Left lung (tissue), 4 donors: ENCODE measurements at regions not wholly inside any gene's neighbourhood (a gene's known extent, or its start where the extent isn't known, plus 50 kb on each side); places are given as distances from the start of the nearest gene placed in this dataset.

Experiments
- ATAC-seq: fragments of 200-7000 bp; cut with Tn5 transposase; one replicate; pipeline ENCODE4 v1.9.1; 2020; ENCODE audit warnings: moderate library complexity
- DNase-seq, 4 donors: peaks; one replicate each; pipeline ENCODE4 v3.0.0-alpha.2; 2013 to 2020
- H3K27ac ChIP-seq, 2 donors: fragments of 200-600 bp; sonication (generic) in 1 of 2; one replicate each; pipeline versions ENCODE4 v1.5.0 to v1.8.0; 2020 to 2021
- H3K27me3 ChIP-seq, 2 donors: fragments of 200-600 bp; sonication (generic) in 1 of 2; one replicate each; pipeline versions ENCODE4 v1.5.0 to v1.8.0; 2020 to 2021
- H3K36me3 ChIP-seq, 2 donors: fragments of 200-600 bp; sonication (generic) in 1 of 2; one replicate each; pipeline versions ENCODE4 v1.5.0 to v1.8.0; 2020 to 2021
- H3K4me1 ChIP-seq, 2 donors: fragments of 200-600 bp; one replicate each; pipeline ENCODE4 v1.8.0; 2021
- H3K4me3 ChIP-seq, 2 donors: fragments of 200-600 bp; sonication (generic) in 1 of 2; one replicate each; pipeline versions ENCODE4 v1.5.0 to v1.8.0; 2020 to 2021; ENCODE audit warnings: mild to moderate bottlenecking in 1 of 2
- H3K9me3 ChIP-seq, 2 donors: fragments of 200-600 bp; sonication (generic) in 1 of 2; one replicate each; pipeline versions ENCODE4 v1.5.0 to v1.8.0; 2020 to 2021
- intact Hi-C, 2 donors: fragments of 100-400 bp; cut with DNase I; formaldehyde crosslinking; loops; one replicate each; pipeline versions ENCODE4 v1.11.2 to v1.14.2; 2022
- TF ChIP-seq, protein P1 (sequence below), 2 donors: fragments of 200-600 bp; sonication (generic) in 1 of 2; IDR thresholded peaks; one replicate each; pipeline versions ENCODE4 v1.5.0 to v1.8.0; 2021; ENCODE audit warnings: antibody characterized with exemption in 2 of 2
- donor health status: DM: no; HTN: yes; CAD: no.
- donor health status: DM: no; HTN: no; CAD: no.

DNA sequence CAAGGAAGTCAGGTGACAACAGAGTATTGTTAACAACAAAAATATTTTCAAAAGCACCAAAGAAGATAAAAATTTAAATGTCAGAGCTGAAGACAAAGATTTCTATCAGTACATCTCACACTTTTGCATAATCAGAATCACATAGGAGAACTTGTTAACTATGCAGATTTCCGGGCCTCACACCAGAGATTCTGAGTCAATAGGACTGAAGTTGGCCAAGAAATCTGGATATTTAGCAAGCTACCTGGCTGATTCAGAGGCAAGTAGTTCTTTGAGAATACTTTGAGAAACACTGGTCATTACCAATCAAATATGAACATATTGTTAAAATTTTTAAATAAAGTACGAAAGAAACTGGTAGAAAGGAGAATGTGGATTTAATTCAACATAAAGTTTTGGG is 80.5 kb upstream of the GLIS3 start:
- ATAC-seq (no peak), DNase-seq (no peak)
- no peak overlapping the region for H3K4me3 ChIP-seq
- TF ChIP-seq, protein P1, sequence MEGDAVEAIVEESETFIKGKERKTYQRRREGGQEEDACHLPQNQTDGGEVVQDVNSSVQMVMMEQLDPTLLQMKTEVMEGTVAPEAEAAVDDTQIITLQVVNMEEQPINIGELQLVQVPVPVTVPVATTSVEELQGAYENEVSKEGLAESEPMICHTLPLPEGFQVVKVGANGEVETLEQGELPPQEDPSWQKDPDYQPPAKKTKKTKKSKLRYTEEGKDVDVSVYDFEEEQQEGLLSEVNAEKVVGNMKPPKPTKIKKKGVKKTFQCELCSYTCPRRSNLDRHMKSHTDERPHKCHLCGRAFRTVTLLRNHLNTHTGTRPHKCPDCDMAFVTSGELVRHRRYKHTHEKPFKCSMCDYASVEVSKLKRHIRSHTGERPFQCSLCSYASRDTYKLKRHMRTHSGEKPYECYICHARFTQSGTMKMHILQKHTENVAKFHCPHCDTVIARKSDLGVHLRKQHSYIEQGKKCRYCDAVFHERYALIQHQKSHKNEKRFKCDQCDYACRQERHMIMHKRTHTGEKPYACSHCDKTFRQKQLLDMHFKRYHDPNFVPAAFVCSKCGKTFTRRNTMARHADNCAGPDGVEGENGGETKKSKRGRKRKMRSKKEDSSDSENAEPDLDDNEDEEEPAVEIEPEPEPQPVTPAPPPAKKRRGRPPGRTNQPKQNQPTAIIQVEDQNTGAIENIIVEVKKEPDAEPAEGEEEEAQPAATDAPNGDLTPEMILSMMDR (IDR thresholded peaks at IDR 0.05): no peak
- no peak overlapping the region for H3K27ac ChIP-seq
- no peaks in the 10 kb centered on the region for H3K27me3 ChIP-seq
- no peaks in the 10 kb centered on the region for H3K4me1 ChIP-seq
- H3K36me3 ChIP-seq: no peaks in the 10 kb centered on the region
- no peaks in the 10 kb centered on the region for H3K9me3 ChIP-seq
- intact Hi-C loops: loop anchor here in 1 of 2 donors (5.0 kb wide), 1 partner anchor 262 kb away; no protein-coding TSS in a partner anchor

DNA sequence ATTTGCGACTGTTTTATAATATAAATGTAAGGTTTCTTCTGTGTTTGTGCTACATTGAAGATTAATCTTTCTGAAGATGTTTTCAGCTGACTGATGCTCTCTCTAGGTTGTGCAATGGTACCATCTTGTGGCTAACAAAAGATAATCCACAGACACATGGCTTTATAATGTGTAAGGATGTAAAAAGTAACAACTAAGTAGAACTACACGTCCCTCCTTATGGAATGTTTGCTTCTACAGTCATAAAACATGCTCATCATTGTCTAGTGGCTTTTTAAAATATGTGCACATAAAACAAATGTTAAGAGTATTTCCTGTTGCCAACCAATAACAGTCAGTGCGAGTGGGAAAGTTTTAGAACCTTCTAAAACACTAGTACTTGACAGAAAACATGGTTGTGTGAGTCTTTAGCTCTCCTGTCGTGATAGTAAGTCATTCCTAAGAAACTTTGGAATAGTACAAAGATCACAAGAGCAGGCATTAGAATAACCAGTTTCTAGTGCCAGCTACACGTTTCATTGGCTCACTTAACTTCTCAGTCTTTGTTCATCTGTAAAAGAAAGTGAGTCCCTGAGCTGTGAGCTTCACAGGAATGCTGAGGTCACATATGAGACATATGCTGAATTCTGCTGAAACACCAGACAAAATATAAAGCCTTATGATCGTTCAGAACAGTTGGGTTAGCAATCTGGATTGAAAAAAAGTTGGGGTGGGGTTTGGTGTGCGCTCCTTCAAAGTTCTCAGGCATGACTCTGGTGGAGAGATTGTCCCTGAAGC is 75.7 kb upstream of the GLIS3 start:
- TF ChIP-seq, protein P1 (IDR thresholded peaks at IDR 0.05): peak in 1 of 2 donors; percentile 29
- intact Hi-C loops: no loop called here
- Histone ChIP-seq H3K27ac (no peak overlapping the region), H3K27me3 (no peaks in the 10 kb centered on the region), H3K4me1 (no peaks in the 10 kb centered on the region), H3K36me3 (no peaks in the 10 kb centered on the region), H3K4me3 (no peak overlapping the region), H3K9me3 (no peaks in the 10 kb centered on the region)
- DNase-seq: peak in 2 of 4 donors; percentile 30 to 51
- ATAC-seq: peak; percentile 64

DNA sequence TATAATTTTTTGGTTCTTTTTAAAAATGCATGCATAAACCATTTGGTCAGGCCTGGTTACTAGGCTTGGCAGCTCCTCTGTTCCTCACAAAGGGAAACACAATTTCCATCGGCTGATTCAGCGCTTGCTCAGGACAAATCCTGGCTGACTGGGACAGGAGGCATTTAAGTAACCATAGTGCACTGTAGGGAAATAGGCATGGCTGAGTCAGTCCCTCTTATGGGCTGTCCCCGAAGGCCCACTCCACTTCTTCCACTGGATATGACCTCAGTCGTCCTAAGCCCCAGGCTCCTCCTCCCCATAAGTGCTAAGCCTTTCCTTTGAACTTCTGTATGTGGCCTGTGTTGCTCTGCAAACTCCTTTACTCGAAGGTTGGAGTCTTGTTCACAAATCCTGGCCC is 71.2 kb upstream of the GLIS3 start:
- peak; percentile 87 for ATAC-seq
- Histone ChIP-seq H3K27me3 (no peaks in the 10 kb centered on the region), H3K36me3 (no peaks in the 10 kb centered on the region), H3K27ac (no peak overlapping the region), H3K4me3 (no peak overlapping the region), H3K4me1 (no peaks in the 10 kb centered on the region), H3K9me3 (no peaks in the 10 kb centered on the region)
- intact Hi-C loops: no loop called here
- peak in 1 of 4 donors; percentile 32 for DNase-seq
- TF ChIP-seq, protein P1 (IDR thresholded peaks at IDR 0.05): no peak

DNA sequence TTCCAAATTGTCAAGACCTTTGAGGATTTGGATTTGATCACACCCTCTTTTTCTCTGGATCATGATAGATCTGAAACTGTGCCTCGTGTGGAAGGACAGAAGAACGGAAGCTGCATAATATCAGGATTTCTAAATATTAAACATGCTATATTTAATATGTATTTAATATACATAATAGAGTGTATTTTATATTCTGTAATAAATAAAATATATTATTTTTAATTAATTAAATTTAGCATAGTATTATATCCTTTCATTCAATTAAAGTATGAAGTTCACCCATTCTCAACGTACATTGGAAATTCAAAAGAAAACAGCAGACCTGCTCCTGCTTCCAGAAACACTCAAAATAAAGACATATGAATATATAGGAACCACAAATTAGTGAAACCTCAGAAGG is 70.6 kb upstream of the GLIS3 start:
- H3K27me3 ChIP-seq: no peaks in the 10 kb centered on the region
- H3K36me3 ChIP-seq: no peaks in the 10 kb centered on the region
- TF ChIP-seq, protein P1 (IDR thresholded peaks at IDR 0.05): no peak
- H3K9me3 ChIP-seq: no peaks in the 10 kb centered on the region
- H3K4me3 ChIP-seq: no peak overlapping the region
- ATAC-seq: no peak
- intact Hi-C loops: no loop called here
- H3K4me1 ChIP-seq: no peaks in the 10 kb centered on the region
- DNase-seq: no peak
- no peak overlapping the region for H3K27ac ChIP-seq

DNA sequence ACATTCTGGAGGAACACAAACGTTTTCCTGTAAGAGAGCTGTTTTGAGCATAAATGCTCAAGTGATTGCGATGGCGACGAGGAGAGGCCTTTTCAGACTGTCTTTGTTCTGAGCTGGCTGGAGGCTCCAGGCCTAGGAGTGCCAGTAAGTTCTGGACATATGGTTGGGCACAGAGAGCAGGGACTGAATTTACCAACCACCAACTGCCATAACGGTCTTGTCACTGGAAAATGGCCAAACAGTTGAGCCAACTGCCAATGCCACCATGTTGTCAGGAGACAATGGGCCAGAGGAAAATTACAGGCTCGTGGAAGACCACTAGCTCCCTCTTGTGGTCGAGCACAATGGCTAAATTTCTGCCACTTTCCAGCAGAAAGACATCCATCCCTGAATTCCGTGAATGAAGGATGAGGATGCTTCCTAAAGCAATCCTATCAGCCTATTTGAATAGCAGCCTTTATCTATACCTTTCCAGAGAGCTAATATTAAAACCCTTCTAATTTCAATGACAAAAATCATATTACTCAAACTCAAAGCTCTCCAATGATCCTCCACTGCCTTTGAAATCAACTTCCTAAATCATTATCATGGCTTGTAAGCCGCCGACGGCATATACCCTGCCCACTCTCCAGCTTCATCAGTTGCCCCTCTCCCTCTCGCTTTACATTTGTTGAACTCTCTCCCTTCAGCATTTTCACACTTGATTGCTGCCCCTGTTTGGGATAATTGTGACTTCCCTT is 66.9 kb upstream of the GLIS3 start:
- no peak overlapping the region for H3K27ac ChIP-seq
- intact Hi-C loops: loop anchor here in 1 of 2 donors (10.0 kb wide), 1 partner anchor 292 kb away; no protein-coding TSS in a partner anchor
- TF ChIP-seq, protein P1 (IDR thresholded peaks at IDR 0.05): peak; percentile 46 to 54
- no peaks in the 10 kb centered on the region for H3K36me3 ChIP-seq
- DNase-seq (no peak), ATAC-seq (peak; percentile 69)
- H3K4me1 ChIP-seq: no peaks in the 10 kb centered on the region
- no peak overlapping the region for H3K4me3 ChIP-seq
- H3K9me3 ChIP-seq: no peaks in the 10 kb centered on the region
- no peaks in the 10 kb centered on the region for H3K27me3 ChIP-seq
